ENCODE measurements at regions not wholly inside any gene's neighbourhood (a gene's known extent, or its start where the extent isn't known, plus 50 kb on each side); places are given as distances from the start of the nearest gene placed in this dataset.

GRCh38 chr1:116255486-116256285 is 117.4 kb upstream of the ATP1A1 start:
- no peaks in the 10 kb centered on the region for H3K4me1 ChIP-seq (ENCODE audit: control insufficient read depth in 2 of 2, insufficient read depth in 2 of 2, low read length in 2 of 2)
- H3K9me3 Mint-ChIP-seq (ENCODE audit: insufficient read depth) = no peaks in the 10 kb centered on the region
- no peak overlapping the region for H3K9ac ChIP-seq (ENCODE audit: low read length)
- 100% methylated on average over 2 of the region's 6 CpGs for WGBS (ENCODE audit: insufficient coverage)
- H3K27me3 ChIP-seq (replicated peaks in 1 of 4; ENCODE audit: control extremely low read depth in 1 of 4, control insufficient read depth in 3 of 4, insufficient read depth in 4 of 4, low read length in 3 of 4) = no peaks in the 10 kb centered on the region
- no peaks in the 10 kb centered on the region for H4K20me1 ChIP-seq (ENCODE audit: control insufficient read depth, insufficient read depth, low read length, poor library complexity, severe bottlenecking)
- no peak for ATAC-seq (ENCODE audit: low read depth)
- H3K4me1 Mint-ChIP-seq = peaks cover 3% of the 10 kb centered on the region
- H2AFZ ChIP-seq (ENCODE audit: insufficient read depth, low read depth, low read length, poor library complexity, severe bottlenecking) = no peak overlapping the region
- TF ChIP-seq CTCF (IDR thresholded peaks at IDR 0.05) (no peak), EZH2 (IDR thresholded peaks at IDR 0.05; ENCODE audit: borderline replicate concordance, insufficient read depth, low read depth, low read length, poor library complexity, severe bottlenecking) (no peak)
- ChIA-PET CTCF (no interaction called here), POLR2A (no interaction called here)
- no peak overlapping the region for H3K4me3 Mint-ChIP-seq
- H3K27ac ChIP-seq (ENCODE audit: low read length in 2 of 2) = no peak overlapping the region
- H3K79me2 ChIP-seq (ENCODE audit: control insufficient read depth, insufficient read depth, low read length) = no peaks in the 10 kb centered on the region
- intact Hi-C loops (cut with micrococcal nuclease) = no loop called here
- no peaks in the 10 kb centered on the region for H3K36me3 ChIP-seq (replicated peaks in 1 of 2; ENCODE audit: control extremely low read depth in 1 of 2, control insufficient read depth in 1 of 2, extremely low read depth in 1 of 2, insufficient read depth in 2 of 2, low read length in 1 of 2)
- H3K9me3 ChIP-seq (ENCODE audit: control extremely low read depth in 1 of 3, control insufficient read depth in 2 of 3, insufficient read depth in 1 of 3, low read length in 2 of 3) = no peaks in the 10 kb centered on the region
- peaks cover 6% of the 10 kb centered on the region for H3K27me3 Mint-ChIP-seq
- no peak overlapping the region for H3K27ac Mint-ChIP-seq
- no peak overlapping the region for H3K4me2 ChIP-seq (replicated peaks; ENCODE audit: low read depth, low read length, poor library complexity, severe bottlenecking)
- no peak for DNase-seq
- H3K4me3 ChIP-seq (ENCODE audit: control extremely low read depth in 1 of 5, extremely low read depth in 1 of 5, insufficient read depth in 1 of 5, low read depth in 2 of 5, low read length in 4 of 5) = no peak overlapping the region

- CTCF ChIA-PET = no interaction called here
- WGBS (ENCODE audit: insufficient coverage) = no CpG with 5 or more reads among the region's 2 CpGs
Measured at GRCh38 chr1:116256286-116256649, 116.8 kb upstream of the ATP1A1 start.

More at GRCh38 chr1:116256286-116256649, 116.8 kb upstream of the ATP1A1 start:
- POLR2A ChIA-PET = no interaction called here
- peaks cover 11% of the 10 kb centered on the region for H3K27me3 Mint-ChIP-seq
- Histone ChIP-seq H3K4me3 (ENCODE audit: control extremely low read depth in 1 of 5, extremely low read depth in 1 of 5, insufficient read depth in 1 of 5, low read depth in 2 of 5, low read length in 4 of 5) (no peak overlapping the region), H3K27ac (ENCODE audit: low read length in 2 of 2) (no peak overlapping the region), H4K20me1 (ENCODE audit: control insufficient read depth, insufficient read depth, low read length, poor library complexity, severe bottlenecking) (no peaks in the 10 kb centered on the region), H2AFZ (ENCODE audit: insufficient read depth, low read depth, low read length, poor library complexity, severe bottlenecking) (no peak overlapping the region), H3K4me2 (replicated peaks; ENCODE audit: low read depth, low read length, poor library complexity, severe bottlenecking) (no peak overlapping the region), H3K79me2 (ENCODE audit: control insufficient read depth, insufficient read depth, low read length) (no peaks in the 10 kb centered on the region), H3K27me3 (replicated peaks in 1 of 4; ENCODE audit: control extremely low read depth in 1 of 4, control insufficient read depth in 3 of 4, insufficient read depth in 4 of 4, low read length in 3 of 4) (no peaks in the 10 kb centered on the region), H3K9me3 (ENCODE audit: control extremely low read depth in 1 of 3, control insufficient read depth in 2 of 3, insufficient read depth in 1 of 3, low read length in 2 of 3) (no peaks in the 10 kb centered on the region), H3K4me1 (ENCODE audit: control insufficient read depth in 2 of 2, insufficient read depth in 2 of 2, low read length in 2 of 2) (no peaks in the 10 kb centered on the region), H3K9ac (ENCODE audit: low read length) (no peak overlapping the region), H3K36me3 (replicated peaks in 1 of 2; ENCODE audit: control extremely low read depth in 1 of 2, control insufficient read depth in 1 of 2, extremely low read depth in 1 of 2, insufficient read depth in 2 of 2, low read length in 1 of 2) (no peaks in the 10 kb centered on the region)
- H3K9me3 Mint-ChIP-seq (ENCODE audit: insufficient read depth) = no peaks in the 10 kb centered on the region
- no peak overlapping the region for H3K27ac Mint-ChIP-seq
- peaks cover 7% of the 10 kb centered on the region for H3K4me1 Mint-ChIP-seq
- no peak for TF ChIP-seq CTCF (IDR thresholded peaks at IDR 0.05)
- no peak for TF ChIP-seq EZH2 (IDR thresholded peaks at IDR 0.05; ENCODE audit: borderline replicate concordance, insufficient read depth, low read depth, low read length, poor library complexity, severe bottlenecking)
- H3K4me3 Mint-ChIP-seq = no peak overlapping the region
- DNase-seq (no peak), ATAC-seq (ENCODE audit: low read depth) (no peak)
- intact Hi-C loops (cut with micrococcal nuclease) = no loop called here
